PFSK-1 (cell line): ENCODE measurements at regions not wholly inside any gene's neighbourhood (a gene's known extent, or its start where the extent isn't known, plus 50 kb on each side); places are given as distances from the start of the nearest gene placed in this dataset.

Source experiments
- FOXP2 ChIP-seq: optimal IDR thresholded peaks from 2 replicates; pipeline ENCODE3; 2011; ENCODE audit warnings: borderline replicate concordance, control low read depth, inconsistent platforms; ENCODE audit not compliant: insufficient read depth; ENCODE audit errors: extremely low read length, extremely low read depth
- POLR2AphosphoS5 ChIP-seq: IDR thresholded peaks from 2 replicates; pipeline ENCODE4 v1.6.1; 2012; ENCODE audit warnings: low read depth, mild to moderate bottlenecking, control low read depth, low read length, moderate library complexity
- SIN3A ChIP-seq: IDR thresholded peaks from 2 replicates; pipeline ENCODE4 v1.6.1; 2012; ENCODE audit warnings: mild to moderate bottlenecking, low read length, moderate library complexity, borderline replicate concordance; ENCODE audit not compliant: insufficient read depth
- TAF1 ChIP-seq: IDR thresholded peaks from 2 replicates; pipeline ENCODE4 v1.6.1; 2012; ENCODE audit warnings: low read length, control low read depth, borderline replicate concordance; ENCODE audit not compliant: insufficient read depth
- TF ChIP-seq, protein P1 (sequence below), 2 experiments: IDR thresholded peaks; 2 replicates each; pipeline versions ENCODE4 v1.6.1 to v1.8.0; 2011 to 2012; ENCODE audit warnings: low read depth in 2 of 2, low read length in 2 of 2, control low read depth in 1 of 2, inconsistent platforms in 1 of 2, mild to moderate bottlenecking in 1 of 2, moderate library complexity in 1 of 2; ENCODE audit not compliant: insufficient read depth in 1 of 2

DNA sequence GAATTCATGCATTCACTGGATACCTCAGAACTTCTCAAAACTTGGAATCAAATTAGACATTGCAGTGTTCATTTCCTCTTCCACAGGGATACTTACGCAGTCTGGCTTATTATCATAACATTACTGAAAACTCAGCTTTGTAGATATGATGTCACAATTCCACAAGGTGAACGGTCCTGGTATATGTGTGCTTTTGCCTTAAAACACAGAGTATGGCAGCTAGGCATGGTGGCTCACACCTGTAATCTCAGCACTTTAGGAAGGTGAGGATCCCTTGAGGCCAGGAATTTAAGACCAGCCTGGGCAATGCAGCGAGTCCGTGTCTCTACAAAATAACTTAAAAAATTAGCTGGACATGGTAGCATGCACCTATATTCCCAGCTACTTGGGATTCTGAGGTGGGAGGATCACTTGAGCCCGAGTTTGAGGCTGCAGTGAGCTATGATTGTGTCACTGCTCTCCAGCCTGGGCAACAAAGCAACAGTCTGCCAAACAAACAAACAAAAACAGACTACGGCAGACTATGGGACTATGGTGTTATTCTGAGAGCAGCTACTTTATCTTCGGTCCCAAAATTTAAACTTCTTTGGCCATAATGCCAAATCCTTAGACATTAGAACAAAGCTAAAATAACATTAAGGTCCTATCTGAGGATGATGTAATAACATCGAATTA is 1191.9 kb upstream of the SLC39A10 start:
- no peak for TF ChIP-seq FOXP2
- TF ChIP-seq, protein P1, sequence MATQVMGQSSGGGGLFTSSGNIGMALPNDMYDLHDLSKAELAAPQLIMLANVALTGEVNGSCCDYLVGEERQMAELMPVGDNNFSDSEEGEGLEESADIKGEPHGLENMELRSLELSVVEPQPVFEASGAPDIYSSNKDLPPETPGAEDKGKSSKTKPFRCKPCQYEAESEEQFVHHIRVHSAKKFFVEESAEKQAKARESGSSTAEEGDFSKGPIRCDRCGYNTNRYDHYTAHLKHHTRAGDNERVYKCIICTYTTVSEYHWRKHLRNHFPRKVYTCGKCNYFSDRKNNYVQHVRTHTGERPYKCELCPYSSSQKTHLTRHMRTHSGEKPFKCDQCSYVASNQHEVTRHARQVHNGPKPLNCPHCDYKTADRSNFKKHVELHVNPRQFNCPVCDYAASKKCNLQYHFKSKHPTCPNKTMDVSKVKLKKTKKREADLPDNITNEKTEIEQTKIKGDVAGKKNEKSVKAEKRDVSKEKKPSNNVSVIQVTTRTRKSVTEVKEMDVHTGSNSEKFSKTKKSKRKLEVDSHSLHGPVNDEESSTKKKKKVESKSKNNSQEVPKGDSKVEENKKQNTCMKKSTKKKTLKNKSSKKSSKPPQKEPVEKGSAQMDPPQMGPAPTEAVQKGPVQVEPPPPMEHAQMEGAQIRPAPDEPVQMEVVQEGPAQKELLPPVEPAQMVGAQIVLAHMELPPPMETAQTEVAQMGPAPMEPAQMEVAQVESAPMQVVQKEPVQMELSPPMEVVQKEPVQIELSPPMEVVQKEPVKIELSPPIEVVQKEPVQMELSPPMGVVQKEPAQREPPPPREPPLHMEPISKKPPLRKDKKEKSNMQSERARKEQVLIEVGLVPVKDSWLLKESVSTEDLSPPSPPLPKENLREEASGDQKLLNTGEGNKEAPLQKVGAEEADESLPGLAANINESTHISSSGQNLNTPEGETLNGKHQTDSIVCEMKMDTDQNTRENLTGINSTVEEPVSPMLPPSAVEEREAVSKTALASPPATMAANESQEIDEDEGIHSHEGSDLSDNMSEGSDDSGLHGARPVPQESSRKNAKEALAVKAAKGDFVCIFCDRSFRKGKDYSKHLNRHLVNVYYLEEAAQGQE (IDR thresholded peaks at IDR 0.05; ENCODE audit: insufficient read depth in 1 of 2, low read depth in 2 of 2, low read length in 2 of 2): no peak
- no peak for TF ChIP-seq TAF1

DNA sequence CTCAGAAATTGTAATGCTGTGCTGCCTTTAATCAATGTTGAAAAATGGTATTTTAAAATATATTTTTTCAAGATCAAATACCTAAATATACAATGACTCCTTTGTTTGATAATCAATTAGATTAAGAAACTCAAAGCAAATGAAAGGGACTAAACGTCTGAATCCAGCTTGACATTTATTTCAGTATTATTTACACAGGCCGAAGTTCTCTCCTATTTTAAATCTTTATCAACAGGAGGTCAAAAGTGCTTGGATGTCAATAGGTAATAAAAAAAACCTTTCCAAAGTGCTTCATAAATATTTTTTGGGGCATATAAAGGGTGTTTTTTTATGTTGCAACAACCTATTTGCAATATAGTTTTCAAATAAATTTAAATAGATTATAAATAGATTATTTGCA is 1201.7 kb upstream of the SLC39A10 start:
- TF ChIP-seq POLR2AphosphoS5 (no peak), SIN3A (no peak), TAF1 (no peak), FOXP2 (no peak)
- TF ChIP-seq, protein P1 (IDR thresholded peaks at IDR 0.05; ENCODE audit: insufficient read depth in 1 of 2, low read depth in 2 of 2, low read length in 2 of 2): no peak

- TF ChIP-seq POLR2AphosphoS5 (no peak), FOXP2 (no peak), SIN3A (no peak)
Measured at GRCh38 chr2:194452504-194452903, 1204.5 kb upstream of the SLC39A10 start.

GRCh38 chr2:194445226-194445625 is 1211.8 kb upstream of the SLC39A10 start:
- TF ChIP-seq FOXP2: no peak
- TF ChIP-seq TAF1: no peak
- no peak for TF ChIP-seq SIN3A
- TF ChIP-seq POLR2AphosphoS5: no peak
- TF ChIP-seq, protein P1 (IDR thresholded peaks at IDR 0.05; ENCODE audit: insufficient read depth in 1 of 2, low read depth in 2 of 2, low read length in 2 of 2): no peak

- no peak for TF ChIP-seq POLR2AphosphoS5
- TF ChIP-seq, protein P1 (IDR thresholded peaks at IDR 0.05; ENCODE audit: insufficient read depth in 1 of 2, low read depth in 2 of 2, low read length in 2 of 2): no peak
- no peak for TF ChIP-seq SIN3A
- TF ChIP-seq TAF1: no peak
- no peak for TF ChIP-seq FOXP2
Measured at GRCh38 chr2:194443926-194444325, 1213.1 kb upstream of the SLC39A10 start.
